HG02759 (cell line): ENCODE measurements at regions not wholly inside any gene's neighbourhood (a gene's known extent, or its start where the extent isn't known, plus 50 kb on each side); places are given as distances from the start of the nearest gene placed in this dataset.
A peak's percentile ranks its signal among the peaks of the same experiment; 100 is the strongest.

Experiments used
- ATAC-seq: cut with Tn5 transposase; IDR thresholded peaks from one replicate; pipeline ENCODE4 v1.9.1; 2021; ENCODE audit warnings: mild to moderate bottlenecking, moderate library complexity; ENCODE audit not compliant: unreplicated experiment

DNA sequence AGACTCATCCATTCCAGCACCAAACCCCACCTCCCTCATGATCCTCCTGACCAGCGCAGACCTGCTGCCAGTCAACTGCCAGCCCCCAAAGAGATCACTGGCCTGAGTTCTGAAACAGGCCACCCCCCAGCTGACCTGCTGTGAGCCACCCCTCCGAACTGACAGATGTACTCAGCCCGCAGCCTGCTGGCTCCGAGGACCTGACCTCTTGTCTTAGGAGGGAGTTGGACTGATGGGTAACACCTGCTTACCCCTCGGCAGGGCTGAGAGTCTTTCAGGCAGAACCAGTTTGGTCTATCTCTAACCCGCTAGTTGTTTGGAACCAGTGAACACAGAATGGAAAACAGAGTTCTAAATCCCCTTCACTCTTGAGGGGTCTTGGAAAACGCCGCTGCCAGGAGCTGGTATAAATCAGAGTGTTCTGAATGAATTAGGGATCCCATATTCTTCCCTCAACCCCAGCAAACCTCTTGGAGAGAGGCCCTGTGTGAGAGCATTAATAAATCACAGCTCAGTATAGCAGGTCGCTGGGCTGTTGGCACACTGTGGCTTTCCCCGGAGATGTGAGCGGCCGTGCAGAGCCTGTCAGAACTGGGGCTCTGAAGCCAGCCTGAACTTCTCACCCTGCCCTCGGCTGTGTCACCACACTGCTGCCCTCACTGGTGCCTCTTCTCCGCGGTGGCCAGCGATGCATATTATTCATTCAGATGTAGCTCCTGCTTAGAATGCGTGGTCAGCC is 165.1 kb upstream of the NCAM1 start:
- ATAC-seq: no peak

DNA sequence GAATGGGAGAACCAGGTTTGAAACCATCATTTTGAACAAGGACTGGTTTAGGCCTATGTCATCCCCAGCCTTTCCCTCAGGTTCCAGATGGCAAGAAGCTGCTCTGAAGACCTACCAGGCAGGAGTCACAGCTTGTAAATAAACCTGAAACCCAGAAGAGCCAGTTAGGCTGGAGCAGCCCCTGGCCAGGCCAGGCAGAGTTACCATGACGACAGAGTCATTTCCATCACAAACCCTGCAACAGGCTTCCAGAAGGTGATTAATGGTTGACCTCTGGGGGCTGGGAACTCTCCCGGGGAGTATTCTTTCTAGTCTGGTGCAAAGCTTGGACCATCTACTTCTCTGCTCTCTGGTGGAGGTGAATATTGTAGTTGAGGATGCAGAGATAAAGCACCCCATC is 164.1 kb upstream of the NCAM1 start:
- no peak for ATAC-seq

DNA sequence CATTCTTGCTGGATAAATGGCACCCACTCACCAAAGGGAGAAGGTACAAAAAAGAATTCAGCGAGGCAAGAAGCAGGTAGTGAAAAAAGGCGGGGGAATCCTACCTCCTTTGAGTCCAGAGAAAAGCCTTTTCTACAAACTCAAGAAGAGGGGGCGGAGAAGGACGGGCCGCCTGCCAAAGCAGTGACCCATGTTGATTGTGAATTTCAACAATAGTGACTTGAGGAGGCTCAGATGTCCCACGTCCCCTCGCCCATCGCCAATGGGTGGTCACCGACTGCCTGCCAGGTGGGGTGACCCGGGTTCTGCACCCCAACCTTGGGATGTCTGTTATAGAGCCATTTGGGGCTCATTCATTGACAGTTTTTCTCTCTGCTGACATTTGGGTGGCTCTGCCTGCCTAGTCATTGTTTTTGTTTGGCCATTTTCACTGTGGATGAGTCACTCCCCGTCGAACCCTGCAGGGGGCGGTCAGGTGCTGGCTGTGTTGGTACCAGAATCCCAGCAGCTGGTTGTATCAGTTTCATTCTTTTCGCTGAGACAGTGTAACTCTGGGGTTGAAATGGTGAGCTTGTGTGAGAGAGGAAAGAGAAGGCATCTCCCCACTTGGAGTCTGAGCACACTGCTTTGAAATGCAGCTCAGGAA is 163.4 kb upstream of the NCAM1 start:
- ATAC-seq: peak; percentile 77

DNA sequence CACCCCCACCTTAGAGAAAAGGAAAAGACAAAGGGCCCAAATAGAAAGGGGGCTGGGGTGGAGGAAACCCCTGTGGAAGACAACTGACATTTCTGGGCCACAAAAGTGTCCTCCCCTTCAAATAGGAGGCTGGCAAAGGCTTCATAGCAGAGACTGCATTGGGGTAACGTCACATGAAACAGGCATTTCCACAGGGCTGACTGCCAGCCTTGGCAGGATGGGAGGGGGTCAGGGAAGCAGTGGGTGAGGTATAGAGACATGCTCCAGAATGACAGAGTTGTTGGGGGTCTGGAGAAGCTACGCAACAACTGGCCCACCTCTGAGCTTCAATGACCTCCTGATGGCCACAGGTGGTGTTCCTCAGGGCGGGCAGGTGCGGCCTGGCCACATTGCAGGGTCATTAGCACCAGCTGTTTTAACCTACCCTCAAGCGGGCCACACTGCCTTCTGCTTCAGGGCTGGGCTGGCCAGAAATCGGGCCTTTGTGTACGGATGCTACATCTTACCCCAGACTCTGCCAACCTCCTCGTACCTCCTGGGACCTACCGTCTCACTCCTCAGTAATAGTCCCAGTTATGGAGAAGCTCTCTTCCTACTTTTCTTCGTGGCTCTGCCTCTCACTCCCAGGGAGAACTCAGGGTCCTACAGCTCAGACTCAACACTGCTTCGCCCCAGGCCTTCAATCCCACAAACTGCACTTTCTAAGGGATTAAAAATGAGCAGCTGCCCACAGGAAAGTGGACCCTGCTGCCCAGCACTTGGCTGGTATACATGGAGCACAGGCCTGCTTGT is 160.0 kb upstream of the NCAM1 start:
- no peak for ATAC-seq

DNA sequence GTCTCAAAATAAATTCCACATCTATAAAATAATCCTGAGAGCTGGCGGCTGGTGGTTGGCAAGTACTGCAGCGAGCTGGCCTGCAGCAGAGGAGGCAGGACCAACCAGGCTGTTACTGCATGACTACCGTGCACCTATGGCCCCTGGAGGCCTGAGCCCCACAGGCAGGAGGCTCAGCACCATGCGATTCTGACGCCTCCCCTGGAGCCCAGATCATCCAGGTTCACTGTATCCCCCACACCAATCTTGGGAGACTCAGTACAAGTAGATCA is 159.5 kb upstream of the NCAM1 start:
- no peak for ATAC-seq

DNA sequence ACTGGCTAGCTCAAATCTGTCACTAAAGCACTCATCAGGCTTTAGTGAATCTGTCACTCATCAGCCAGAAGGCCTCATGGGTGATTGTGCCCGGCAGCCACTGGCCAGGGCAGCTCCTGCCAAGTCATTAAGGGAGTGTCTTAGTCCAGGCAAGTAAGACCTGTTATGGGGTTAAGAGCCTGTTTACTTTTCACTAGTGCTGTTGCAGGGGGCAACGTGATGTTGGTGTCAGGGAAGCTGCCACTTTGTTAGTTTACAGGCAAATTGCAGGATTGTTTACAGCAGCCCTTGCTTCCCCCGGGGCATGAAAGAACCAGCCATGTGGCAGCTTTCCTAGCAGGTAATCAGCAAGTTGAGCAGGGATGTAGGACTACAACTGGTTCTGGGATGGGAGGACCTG is 155.6 kb upstream of the NCAM1 start:
- ATAC-seq: no peak

DNA sequence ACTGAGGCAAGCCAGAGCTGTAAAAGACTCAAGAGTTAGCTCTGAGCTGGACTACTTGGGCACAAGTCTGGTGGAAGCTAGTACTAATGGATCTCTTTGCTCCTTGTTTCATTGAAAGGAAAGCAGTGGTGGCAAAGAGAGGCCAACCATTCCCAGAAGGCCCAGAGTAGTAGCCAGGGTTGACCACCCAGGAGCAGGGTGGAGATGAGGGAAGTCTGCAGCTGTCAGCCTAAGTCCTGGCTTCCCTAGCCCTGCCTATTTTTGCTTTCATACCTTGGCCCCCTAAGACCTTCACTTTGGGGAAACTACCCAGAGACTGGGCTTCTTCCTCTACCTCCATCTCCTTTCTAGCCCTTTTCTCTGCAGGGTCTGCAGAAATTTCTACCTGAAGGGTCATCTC is 155.0 kb upstream of the NCAM1 start:
- no peak for ATAC-seq

DNA sequence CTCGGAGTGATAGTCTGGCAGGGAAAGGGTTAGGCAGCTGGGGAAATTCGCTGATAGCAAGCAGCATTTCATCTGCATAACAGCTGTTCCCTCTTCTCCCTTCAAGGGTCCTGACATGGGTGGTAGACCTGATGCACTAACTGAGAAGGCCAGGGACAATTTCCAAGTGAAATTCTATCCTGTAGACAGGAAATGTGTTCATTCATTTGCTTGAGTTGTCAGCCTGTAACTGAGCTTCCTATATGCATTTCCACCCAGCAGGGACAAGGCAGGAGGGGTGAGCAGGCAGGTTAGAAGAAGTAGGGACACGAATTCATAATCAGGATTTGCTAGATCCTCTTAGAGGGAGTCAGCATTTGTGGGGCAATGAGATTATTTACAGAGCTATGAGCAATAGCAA is 154.3 kb upstream of the NCAM1 start:
- ATAC-seq: no peak

DNA sequence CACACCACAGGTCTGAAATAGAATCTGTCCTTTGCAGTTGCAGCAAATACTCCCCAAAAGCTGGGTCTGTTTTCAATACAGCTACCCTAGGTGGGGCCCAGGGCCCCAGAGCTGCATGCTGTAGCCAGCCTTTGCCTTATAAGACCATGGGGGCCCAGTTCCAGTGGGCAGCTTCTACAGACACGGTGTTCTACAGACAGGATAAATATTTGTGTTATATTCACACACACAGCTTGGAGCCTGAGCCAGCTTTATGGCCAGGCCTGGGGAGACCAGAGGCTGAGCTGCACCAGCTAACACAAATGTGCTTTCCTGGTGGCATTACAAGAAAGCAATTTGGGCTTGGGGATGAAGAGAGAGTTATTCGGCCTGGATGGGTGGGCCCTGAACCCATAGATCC is 151.8 kb upstream of the NCAM1 start:
- no peak for ATAC-seq

DNA sequence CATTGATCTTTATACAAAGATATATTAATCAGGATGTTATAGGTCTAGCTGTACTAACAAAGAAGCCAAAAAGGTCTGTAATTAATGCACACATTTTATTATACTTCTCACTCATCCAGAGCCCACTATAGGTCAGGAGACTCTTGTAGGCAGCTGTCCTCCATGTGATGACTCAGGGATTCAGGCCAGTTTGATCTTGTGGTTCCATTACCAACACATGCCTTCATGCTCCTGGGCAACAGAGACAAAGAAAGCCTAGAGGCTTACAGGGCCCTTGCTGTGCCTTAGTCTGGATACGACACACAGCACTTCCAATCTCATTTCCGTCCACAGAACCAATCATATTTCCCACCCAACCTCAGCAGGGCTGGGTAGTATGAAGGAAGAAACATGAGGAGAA is 150.3 kb upstream of the NCAM1 start:
- no peak for ATAC-seq

DNA sequence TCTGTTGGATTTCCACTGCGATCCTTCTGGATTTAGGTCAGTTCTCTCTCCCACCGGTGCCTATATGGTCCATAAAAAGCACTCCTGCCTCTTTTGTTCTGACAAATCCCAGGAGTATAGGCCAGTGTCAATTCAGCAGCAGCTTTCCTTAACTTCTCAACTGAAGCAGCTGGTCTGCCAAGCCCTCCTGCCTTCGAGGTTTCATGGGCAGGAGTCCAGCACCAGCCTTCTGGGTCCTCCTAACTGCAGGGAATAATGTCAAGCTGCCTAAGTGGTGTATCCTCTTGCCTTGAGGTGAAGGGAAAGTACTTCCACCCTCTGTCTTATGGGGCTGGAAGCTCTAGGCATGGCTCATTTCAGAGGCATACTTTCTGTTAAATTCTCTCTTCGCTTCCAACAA is 149.4 kb upstream of the NCAM1 start:
- ATAC-seq: no peak

DNA sequence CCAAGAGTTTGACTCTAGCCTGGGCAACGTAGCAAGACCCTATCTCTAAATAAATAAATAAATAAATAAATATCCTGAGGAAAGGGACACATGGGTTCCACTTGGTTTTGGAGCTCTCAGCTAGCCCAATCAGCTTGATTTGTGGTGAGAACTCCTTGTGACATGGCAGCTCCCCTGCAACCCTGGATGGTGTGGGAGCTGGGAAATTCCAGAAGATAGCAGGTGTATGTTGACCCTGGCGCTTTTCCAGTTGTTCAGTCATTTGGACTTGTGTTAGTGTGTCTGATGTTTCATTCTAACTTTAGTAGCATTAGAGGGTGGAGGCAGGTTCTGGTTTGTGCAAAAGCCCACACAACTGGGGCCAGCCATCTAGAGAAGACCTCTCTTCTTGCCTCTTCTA is 148.5 kb upstream of the NCAM1 start:
- ATAC-seq: no peak

DNA sequence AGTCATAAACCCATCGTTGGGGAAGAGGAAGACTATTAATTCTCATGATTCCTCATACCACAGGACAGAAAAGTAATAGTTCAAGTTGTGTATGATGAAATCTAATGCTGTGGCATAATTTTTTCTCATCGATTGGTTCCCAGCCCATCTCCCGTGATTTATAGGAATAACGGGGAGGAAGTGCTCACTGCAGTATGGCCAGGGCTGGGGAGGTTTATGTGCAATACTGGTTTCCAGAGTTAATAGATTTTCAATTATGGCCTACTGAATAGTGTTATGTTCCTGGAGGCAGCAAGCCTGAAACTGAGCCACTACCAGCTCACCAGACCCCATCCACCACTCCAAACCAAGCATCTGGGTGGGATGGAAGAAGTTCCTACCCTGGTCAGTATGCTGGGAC is 147.1 kb upstream of the NCAM1 start:
- no peak for ATAC-seq

DNA sequence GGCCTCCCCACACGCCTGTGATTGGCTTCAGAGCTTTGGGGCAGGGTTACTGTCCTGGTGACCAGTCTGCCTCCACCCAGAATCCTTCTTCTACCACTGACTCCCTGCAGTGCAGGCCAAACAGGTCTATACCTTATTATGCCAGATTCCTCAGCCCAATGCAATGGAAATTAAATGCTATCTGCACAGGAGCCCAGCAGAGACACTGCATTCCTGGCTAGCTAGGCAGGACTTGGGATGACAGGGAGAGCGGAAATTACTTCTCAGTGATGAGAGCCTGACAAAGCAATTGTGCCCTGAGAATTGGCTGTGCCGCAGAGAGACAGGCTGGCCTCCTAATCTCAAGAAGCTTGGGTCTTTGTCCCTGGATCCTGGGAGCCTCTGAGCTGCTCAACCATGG is 143.8 kb upstream of the NCAM1 start:
- ATAC-seq: no peak

DNA sequence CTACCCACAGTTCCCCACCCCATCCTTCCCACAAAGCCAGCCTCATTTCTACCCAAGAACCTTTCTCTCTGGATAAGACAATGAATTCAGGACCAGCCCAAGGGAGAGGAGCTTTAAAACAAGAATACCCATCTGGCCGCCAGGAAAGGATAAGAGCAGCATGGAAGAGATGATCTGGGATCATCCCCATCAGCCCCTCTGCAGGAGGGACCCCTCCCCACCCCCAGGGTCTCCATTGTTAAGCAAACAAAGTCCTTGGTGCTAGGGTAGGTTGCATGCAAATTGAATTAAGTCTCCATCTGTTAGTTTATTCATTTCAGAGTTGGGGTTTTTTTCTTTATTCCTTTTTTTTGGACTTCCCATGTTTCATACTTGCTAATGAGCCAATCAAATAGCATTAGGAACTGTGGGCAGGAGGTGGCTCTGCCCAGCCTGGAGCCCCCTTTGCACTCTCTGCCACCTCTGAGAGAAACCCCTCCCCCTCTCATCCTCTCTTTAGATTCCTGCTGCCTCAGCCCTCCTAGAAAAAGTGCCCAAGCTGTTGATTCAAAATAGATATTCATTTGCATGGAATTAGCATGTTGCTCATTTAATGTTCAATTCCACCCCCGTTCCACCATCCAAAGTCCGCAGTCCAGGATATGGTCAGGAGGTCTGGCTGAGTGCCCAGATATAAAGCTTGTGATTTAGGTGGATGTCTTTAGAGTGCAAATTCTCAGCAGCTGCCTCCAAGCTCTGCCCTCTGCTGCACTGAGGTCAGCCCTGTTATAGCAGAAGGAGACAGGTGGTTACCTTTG is 138.5 kb upstream of the NCAM1 start:
- ATAC-seq: no peak

DNA sequence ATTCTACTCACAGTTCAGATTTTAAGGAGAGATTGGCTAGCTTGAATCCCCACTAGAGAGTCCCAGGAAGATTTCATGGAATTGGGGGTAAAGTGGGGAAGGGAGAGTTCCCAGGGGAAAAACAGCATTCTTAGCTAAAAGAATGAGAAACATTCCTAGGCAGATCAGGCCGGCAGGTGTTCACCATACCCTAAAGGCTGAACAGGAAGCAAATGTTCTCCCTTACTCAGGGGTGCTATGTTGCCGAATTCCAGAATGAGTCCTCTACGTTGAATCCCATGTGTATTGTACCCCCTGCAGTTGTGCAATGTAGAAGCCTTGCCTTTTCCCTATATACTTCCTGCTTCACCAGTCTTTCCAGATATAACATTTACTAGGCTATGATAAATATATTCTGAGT is 135.2 kb upstream of the NCAM1 start:
- ATAC-seq: no peak

DNA sequence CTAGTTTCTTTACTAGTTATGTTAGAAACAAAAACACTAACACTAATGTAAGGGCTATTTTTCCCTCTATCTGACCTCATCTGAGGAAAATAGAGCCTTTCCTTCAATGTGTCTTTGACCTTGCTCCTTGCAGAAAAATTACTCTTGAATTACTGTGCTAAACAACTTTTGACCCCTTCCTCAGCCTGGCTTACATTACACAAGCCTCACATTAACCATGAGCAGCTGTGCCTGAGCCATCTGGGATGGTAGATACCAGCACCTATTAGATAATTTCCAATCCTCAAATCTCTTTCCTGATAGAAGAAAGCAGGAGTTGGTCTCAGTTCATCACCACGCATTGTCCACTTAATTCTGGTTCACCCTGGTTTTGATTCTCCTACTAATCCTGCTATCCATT is 134.4 kb upstream of the NCAM1 start:
- ATAC-seq: no peak

DNA sequence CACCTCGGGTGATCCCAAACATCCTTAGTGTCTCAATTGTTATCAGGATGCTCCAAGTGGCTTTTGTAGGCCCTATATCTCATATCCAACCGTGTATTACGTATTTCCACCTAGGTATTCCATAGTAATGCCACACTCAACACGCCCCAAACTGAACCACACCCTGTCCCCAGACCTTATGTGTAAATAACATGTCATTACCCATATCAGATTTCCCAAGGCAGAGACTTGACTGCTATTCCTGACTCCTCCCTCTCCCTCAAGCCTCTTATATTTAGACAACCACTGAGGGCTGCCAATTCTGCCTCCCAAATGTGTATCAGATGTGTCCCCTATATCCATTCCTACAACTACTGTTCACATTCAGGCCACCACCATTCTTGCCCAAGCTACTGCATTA is 132.8 kb upstream of the NCAM1 start:
- ATAC-seq: no peak

DNA sequence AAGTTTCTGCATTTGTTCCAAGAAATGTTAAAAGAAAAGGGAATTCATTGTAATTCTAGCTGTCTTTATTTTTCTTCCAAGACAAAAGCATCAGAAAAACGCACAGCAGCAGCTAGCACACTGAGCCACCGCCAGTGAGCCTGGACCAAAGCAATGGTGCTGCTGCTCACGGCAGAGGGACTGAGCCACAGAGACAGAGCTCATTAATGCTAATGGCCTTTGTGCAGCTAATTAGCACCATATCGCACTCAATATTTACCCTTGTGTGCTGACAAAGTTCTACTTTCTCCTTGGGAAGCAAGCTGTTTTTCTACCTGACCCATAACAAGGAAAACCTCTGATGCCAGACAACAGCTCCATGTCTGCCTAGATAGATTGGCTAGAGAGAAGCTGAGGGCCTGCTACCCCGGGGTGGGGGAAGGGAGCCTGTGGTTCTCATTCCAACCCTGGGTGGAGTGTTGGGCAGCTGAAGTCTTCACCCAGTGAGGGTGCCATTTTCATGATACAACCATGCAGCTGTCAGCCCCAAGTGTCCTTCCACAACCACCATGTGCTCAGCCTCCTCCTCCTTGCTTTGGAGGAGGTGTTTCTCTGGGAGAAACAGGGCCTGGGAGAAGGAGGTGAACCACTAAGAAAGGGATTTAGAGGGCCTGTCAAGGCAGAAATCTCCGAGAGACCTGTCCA is 131.1 kb upstream of the NCAM1 start:
- ATAC-seq: no peak

DNA sequence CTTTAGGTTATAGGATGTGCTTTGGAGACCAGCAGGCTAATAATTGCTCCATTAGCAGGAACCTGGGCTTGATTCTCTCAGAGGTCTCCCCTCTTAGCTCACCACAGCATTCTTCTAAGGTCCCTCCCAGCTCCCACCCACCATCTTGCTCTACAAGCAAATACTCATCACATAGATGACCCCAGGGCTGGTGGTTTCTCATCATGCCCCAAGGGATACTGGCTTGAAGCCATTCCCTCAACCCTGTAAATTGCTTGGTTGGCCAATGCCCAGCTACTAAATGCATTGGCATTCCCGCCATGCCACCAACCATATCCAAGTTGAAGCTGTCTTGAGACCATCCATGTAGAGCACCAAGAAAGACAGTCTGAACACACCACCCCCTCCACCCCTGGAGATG is 130.2 kb upstream of the NCAM1 start:
- no peak for ATAC-seq
